ENCODE measurements at regions not wholly inside any gene's neighbourhood (a gene's known extent, or its start where the extent isn't known, plus 50 kb on each side); places are given as distances from the start of the nearest gene placed in this dataset.

DNA sequence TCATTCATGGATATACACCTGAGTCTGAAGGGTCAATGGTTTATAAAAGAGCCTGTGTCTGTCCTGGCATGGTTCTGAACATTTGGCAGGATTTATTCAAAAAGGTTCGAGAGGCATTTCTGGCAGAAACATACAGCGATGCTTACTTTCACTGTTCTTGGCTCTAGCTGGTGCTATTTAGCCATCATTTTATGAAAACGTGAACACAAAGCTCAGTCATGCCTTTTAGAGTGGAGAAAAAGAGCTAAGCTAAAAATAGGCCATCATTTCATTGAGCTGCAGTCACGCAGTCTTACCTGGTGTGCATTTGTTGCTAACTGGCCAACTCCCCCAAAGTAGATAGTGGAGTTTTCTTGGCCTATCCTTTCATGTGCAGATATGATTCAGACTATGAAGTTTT, 1209.5 kb downstream of the SLC16A7 start:
- H3K27me3 ChIP-seq (replicated peaks; ENCODE audit: insufficient read depth), result no peaks in the 10 kb centered on the region
- 48% methylated on average over 4 of the region's 4 CpGs for WGBS
- no peak overlapping the region for H3K27ac ChIP-seq
- H3K4me3 ChIP-seq, result no peak overlapping the region
- H3K4me1 ChIP-seq (replicated peaks), result no peaks in the 10 kb centered on the region
- TF ChIP-seq, protein P1, sequence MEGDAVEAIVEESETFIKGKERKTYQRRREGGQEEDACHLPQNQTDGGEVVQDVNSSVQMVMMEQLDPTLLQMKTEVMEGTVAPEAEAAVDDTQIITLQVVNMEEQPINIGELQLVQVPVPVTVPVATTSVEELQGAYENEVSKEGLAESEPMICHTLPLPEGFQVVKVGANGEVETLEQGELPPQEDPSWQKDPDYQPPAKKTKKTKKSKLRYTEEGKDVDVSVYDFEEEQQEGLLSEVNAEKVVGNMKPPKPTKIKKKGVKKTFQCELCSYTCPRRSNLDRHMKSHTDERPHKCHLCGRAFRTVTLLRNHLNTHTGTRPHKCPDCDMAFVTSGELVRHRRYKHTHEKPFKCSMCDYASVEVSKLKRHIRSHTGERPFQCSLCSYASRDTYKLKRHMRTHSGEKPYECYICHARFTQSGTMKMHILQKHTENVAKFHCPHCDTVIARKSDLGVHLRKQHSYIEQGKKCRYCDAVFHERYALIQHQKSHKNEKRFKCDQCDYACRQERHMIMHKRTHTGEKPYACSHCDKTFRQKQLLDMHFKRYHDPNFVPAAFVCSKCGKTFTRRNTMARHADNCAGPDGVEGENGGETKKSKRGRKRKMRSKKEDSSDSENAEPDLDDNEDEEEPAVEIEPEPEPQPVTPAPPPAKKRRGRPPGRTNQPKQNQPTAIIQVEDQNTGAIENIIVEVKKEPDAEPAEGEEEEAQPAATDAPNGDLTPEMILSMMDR (IDR thresholded peaks at IDR 0.05), result no peak
- TF ChIP-seq POLR2A (IDR thresholded peaks at IDR 0.05) (no peak), POLR2AphosphoS5 (IDR thresholded peaks at IDR 0.05) (no peak)
- no peak for DNase-seq (ENCODE audit: low spot score)
- no peaks in the 10 kb centered on the region for H3K9me3 ChIP-seq
- H3K36me3 ChIP-seq, result no peaks in the 10 kb centered on the region
- intact Hi-C loops (cut with DNase I), result no loop called here

DNA sequence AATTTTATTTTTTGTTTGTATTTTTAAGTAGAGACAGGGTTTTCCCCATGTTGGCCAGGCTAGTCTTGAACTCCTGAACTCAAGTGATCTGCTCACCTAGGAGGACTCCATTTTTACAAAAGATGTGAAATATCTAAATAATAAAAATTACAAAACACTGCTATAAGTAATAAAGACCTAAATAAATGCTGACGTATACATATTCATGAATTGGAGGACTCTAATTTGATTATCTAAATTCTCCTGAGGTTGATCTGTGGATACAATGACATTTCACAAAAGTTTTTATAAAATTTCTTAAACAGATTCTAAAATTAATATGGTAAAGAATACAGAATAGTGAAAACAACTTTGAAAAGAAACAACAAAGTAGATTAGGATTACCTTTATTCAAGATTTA, 1224.0 kb downstream of the SLC16A7 start:
- no peak for DNase-seq (ENCODE audit: low spot score)
- H3K4me1 ChIP-seq (replicated peaks), result no peaks in the 10 kb centered on the region
- 98% methylated on average over 1 of the region's 1 CpG for WGBS
- TF ChIP-seq, protein P1 (IDR thresholded peaks at IDR 0.05), result no peak
- TF ChIP-seq POLR2A (IDR thresholded peaks at IDR 0.05) (no peak), POLR2AphosphoS5 (IDR thresholded peaks at IDR 0.05) (no peak)
- no peak overlapping the region for H3K27ac ChIP-seq
- no peaks in the 10 kb centered on the region for H3K27me3 ChIP-seq (replicated peaks; ENCODE audit: insufficient read depth)
- no peaks in the 10 kb centered on the region for H3K36me3 ChIP-seq
- H3K9me3 ChIP-seq, result no peaks in the 10 kb centered on the region
- H3K4me3 ChIP-seq, result no peak overlapping the region
- intact Hi-C loops (cut with DNase I), result no loop called here

DNA sequence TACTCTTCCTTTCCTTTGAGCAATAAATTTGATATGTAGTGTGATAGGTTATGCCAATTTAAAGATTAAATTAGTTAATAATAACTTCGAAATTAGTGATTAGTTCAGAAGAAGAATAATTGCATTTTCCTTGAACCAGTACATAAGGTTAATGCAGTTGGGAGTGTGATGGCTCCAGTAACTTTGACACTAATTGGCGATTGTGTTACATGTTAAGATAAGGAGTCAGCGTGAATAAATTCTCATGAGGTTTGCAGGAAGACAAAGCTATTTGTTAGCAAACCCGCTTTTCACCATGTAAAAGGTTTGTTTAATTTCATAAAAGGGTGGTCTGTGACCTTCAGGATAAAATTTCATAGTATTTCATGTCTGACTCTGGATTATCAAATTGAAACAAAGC, 1226.8 kb downstream of the SLC16A7 start:
- H3K4me1 ChIP-seq (replicated peaks), result no peaks in the 10 kb centered on the region
- H3K4me3 ChIP-seq, result no peak overlapping the region
- H3K9me3 ChIP-seq, result no peaks in the 10 kb centered on the region
- DNase-seq (ENCODE audit: low spot score), result no peak
- H3K36me3 ChIP-seq, result no peaks in the 10 kb centered on the region
- intact Hi-C loops (cut with DNase I), result no loop called here
- WGBS, result 73% methylated on average over 4 of the region's 4 CpGs
- H3K27ac ChIP-seq, result no peak overlapping the region
- no peaks in the 10 kb centered on the region for H3K27me3 ChIP-seq (replicated peaks; ENCODE audit: insufficient read depth)
- TF ChIP-seq POLR2A (IDR thresholded peaks at IDR 0.05) (no peak), POLR2AphosphoS5 (IDR thresholded peaks at IDR 0.05) (no peak)

DNA sequence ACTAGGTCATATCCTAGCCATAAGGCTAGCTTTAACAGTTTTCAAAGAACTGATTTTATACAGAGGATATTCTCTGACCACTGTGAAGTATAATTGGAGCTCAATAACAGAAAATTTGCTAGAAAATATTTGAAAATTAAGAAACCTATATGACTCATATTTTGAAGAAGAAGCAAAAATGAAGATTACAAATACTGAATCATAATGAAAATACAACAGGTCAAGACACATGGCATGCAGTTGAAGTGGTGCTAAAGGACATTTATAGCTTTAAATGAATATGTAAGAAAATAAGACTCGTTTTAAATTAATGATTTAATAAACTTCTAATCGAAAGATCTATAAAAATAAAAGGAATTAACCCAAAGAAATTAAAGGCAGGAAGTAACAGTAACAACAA, 1234.6 kb downstream of the SLC16A7 start:
- TF ChIP-seq, protein P1 (IDR thresholded peaks at IDR 0.05), result no peak
- no peak for TF ChIP-seq POLR2AphosphoS5 (IDR thresholded peaks at IDR 0.05)
- no peak for TF ChIP-seq POLR2A (IDR thresholded peaks at IDR 0.05)
- 72% methylated on average over 2 of the region's 2 CpGs for WGBS
- intact Hi-C loops (cut with DNase I), result no loop called here
- H3K4me1 ChIP-seq (replicated peaks), result no peaks in the 10 kb centered on the region
- H3K36me3 ChIP-seq, result no peaks in the 10 kb centered on the region
- no peak overlapping the region for H3K27ac ChIP-seq
- no peak for DNase-seq (ENCODE audit: low spot score)
- H3K9me3 ChIP-seq, result no peaks in the 10 kb centered on the region
- no peak overlapping the region for H3K4me3 ChIP-seq
- H3K27me3 ChIP-seq (replicated peaks; ENCODE audit: insufficient read depth), result no peaks in the 10 kb centered on the region

DNA sequence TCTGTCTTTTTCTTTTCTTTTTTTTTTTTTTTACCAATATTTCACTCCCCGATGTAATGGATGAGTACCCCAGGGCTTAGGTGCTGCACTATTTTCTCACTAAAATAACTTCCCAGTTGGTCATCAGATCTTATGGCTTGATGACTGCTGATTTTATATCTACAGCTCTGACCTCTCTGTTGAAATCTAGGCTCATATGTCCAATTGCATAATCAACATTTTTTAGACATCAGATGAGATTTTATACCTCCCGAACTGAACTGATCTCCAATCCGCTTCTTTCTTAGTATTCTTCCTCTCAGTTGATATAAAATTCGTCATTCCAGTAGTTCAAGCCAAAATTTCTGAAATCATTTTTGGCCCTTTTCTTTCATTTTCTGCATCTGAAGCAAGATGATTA, 1236.5 kb downstream of the SLC16A7 start:
- H3K9me3 ChIP-seq, result no peaks in the 10 kb centered on the region
- 86% methylated on average over 4 of the region's 4 CpGs for WGBS
- TF ChIP-seq, protein P1 (IDR thresholded peaks at IDR 0.05), result no peak
- no peak for TF ChIP-seq POLR2A (IDR thresholded peaks at IDR 0.05)
- no peak for TF ChIP-seq POLR2AphosphoS5 (IDR thresholded peaks at IDR 0.05)
- DNase-seq (ENCODE audit: low spot score), result no peak
- no peak overlapping the region for H3K27ac ChIP-seq
- intact Hi-C loops (cut with DNase I), result no loop called here
- no peak overlapping the region for H3K4me3 ChIP-seq
- no peaks in the 10 kb centered on the region for H3K4me1 ChIP-seq (replicated peaks)
- no peaks in the 10 kb centered on the region for H3K27me3 ChIP-seq (replicated peaks; ENCODE audit: insufficient read depth)
- H3K36me3 ChIP-seq, result no peaks in the 10 kb centered on the region

Data from prostate gland (tissue), 2 donors.